ENCODE measurements at regions not wholly inside any gene's neighbourhood (a gene's known extent, or its start where the extent isn't known, plus 50 kb on each side); places are given as distances from the start of the nearest gene placed in this dataset.

DNA sequence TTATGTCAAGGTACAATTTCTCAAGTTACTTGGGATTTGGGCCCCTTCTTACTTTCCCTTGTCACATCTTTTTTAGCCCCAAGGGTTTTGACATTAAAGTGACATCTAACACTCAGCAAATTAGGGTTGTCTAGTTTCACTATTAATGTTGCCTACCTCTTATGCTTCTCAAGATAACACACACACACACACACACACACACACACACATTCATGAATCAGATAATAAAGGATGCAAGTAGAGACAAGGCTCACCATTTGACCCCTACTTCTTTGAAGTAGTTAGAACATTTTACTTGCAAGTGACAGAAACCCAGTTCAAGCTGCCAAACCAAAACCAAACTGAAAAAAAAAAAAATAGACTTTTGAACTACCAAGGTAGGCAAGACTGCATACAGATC is 138.8 kb downstream of the TRIB2 start:
- TF ChIP-seq CTCF (IDR thresholded peaks at IDR 0.05) (no peak), EP300 (IDR thresholded peaks at IDR 0.05; ENCODE audit: low read depth) (no peak), POLR2AphosphoS5 (IDR thresholded peaks at IDR 0.05) (no peak), POLR2A (IDR thresholded peaks at IDR 0.05) (no peak)
